ENCODE measurements at regions not wholly inside any gene's neighbourhood (a gene's known extent, or its start where the extent isn't known, plus 50 kb on each side); places are given as distances from the start of the nearest gene placed in this dataset.
"Not testable (repeated sequence)": the region's sequence is repeated elsewhere in the genome, so short reads cannot be mapped to it uniquely, and the experiment has no call there.

- Mint-ChIP-seq H3K4me1 (ENCODE audit: low read depth) (peaks cover 2% of the 10 kb centered on the region), H3K27me3 (ENCODE audit: low read depth) (no peaks in the 10 kb centered on the region), H3K9me3 (no peaks in the 10 kb centered on the region), H3K36me3 (ENCODE audit: low read depth) (no peaks in the 10 kb centered on the region), H3K4me3 (no peak overlapping the region), H3K27ac (no peak overlapping the region)
- no peak for DNase-seq (ENCODE audit: low spot score)
Observed at GRCh38 chr1:14340002-14340785, 258.3 kb upstream of the KAZN start.

GRCh38 chr1:14341147-14341546 lies 257.3 kb upstream of the KAZN start:
- no peaks in the 10 kb centered on the region for H3K4me1 Mint-ChIP-seq (ENCODE audit: low read depth)
- no peaks in the 10 kb centered on the region for H3K36me3 Mint-ChIP-seq (ENCODE audit: low read depth)
- no peak overlapping the region for H3K4me3 Mint-ChIP-seq
- DNase-seq (ENCODE audit: low spot score): no peak
- no peaks in the 10 kb centered on the region for H3K9me3 Mint-ChIP-seq
- no peaks in the 10 kb centered on the region for H3K27me3 Mint-ChIP-seq (ENCODE audit: low read depth)
- H3K27ac Mint-ChIP-seq: no peak overlapping the region

- no peak overlapping the region for H3K4me3 Mint-ChIP-seq
- no peaks in the 10 kb centered on the region for H3K9me3 Mint-ChIP-seq
- DNase-seq (ENCODE audit: low spot score): no peak
- H3K36me3 Mint-ChIP-seq (ENCODE audit: low read depth): no peaks in the 10 kb centered on the region
- H3K27me3 Mint-ChIP-seq (ENCODE audit: low read depth): no peaks in the 10 kb centered on the region
- no peak overlapping the region for H3K27ac Mint-ChIP-seq
- H3K4me1 Mint-ChIP-seq (ENCODE audit: low read depth): no peaks in the 10 kb centered on the region
Observed at GRCh38 chr1:14345946-14346550, 252.4 kb upstream of the KAZN start.

GRCh38 chr1:14347186-14347585 lies 251.3 kb upstream of the KAZN start:
- Mint-ChIP-seq H3K4me3 (no peak overlapping the region), H3K4me1 (ENCODE audit: low read depth) (no peaks in the 10 kb centered on the region), H3K36me3 (ENCODE audit: low read depth) (no peaks in the 10 kb centered on the region), H3K9me3 (no peaks in the 10 kb centered on the region), H3K27ac (no peak overlapping the region), H3K27me3 (ENCODE audit: low read depth) (no peaks in the 10 kb centered on the region)
- DNase-seq (ENCODE audit: low spot score): no peak

GRCh38 chr1:14347776-14348175 lies 250.7 kb upstream of the KAZN start:
- no peak for DNase-seq (ENCODE audit: low spot score)

GRCh38 chr1:14350197-14350596 lies 248.3 kb upstream of the KAZN start:
- no peaks in the 10 kb centered on the region for H3K4me1 Mint-ChIP-seq (ENCODE audit: low read depth)
- H3K36me3 Mint-ChIP-seq (ENCODE audit: low read depth): no peaks in the 10 kb centered on the region
- DNase-seq (ENCODE audit: low spot score): no peak
- H3K27me3 Mint-ChIP-seq (ENCODE audit: low read depth): no peaks in the 10 kb centered on the region
- no peak overlapping the region for H3K4me3 Mint-ChIP-seq
- H3K9me3 Mint-ChIP-seq: no peaks in the 10 kb centered on the region
- H3K27ac Mint-ChIP-seq: no peak overlapping the region

More at GRCh38 chr1:14347776-14348175, 250.7 kb upstream of the KAZN start:
- H3K27ac Mint-ChIP-seq: no peak overlapping the region
- H3K4me3 Mint-ChIP-seq: no peak overlapping the region
- no peaks in the 10 kb centered on the region for H3K36me3 Mint-ChIP-seq (ENCODE audit: low read depth)
- no peaks in the 10 kb centered on the region for H3K9me3 Mint-ChIP-seq
- no peaks in the 10 kb centered on the region for H3K4me1 Mint-ChIP-seq (ENCODE audit: low read depth)
- no peaks in the 10 kb centered on the region for H3K27me3 Mint-ChIP-seq (ENCODE audit: low read depth)

GRCh38 chr1:14352897-14353296 lies 245.6 kb upstream of the KAZN start:
- no peak overlapping the region for H3K4me3 Mint-ChIP-seq

GRCh38 chr1:14361005-14361404 lies 237.5 kb upstream of the KAZN start:
- not testable (repeated sequence) for H3K27me3 Mint-ChIP-seq (ENCODE audit: low read depth); DNase-seq (ENCODE audit: low spot score)

More at GRCh38 chr1:14352897-14353296, 245.6 kb upstream of the KAZN start:
- H3K27me3 Mint-ChIP-seq (ENCODE audit: low read depth): no peaks in the 10 kb centered on the region
- H3K27ac Mint-ChIP-seq: no peak overlapping the region
- no peak for DNase-seq (ENCODE audit: low spot score)
- no peaks in the 10 kb centered on the region for H3K9me3 Mint-ChIP-seq
- H3K4me1 Mint-ChIP-seq (ENCODE audit: low read depth): no peaks in the 10 kb centered on the region
- H3K36me3 Mint-ChIP-seq (ENCODE audit: low read depth): no peaks in the 10 kb centered on the region

GRCh38 chr1:14362331-14362730 lies 236.2 kb upstream of the KAZN start:
- H3K4me3 Mint-ChIP-seq: no peak overlapping the region
- no peaks in the 10 kb centered on the region for H3K4me1 Mint-ChIP-seq (ENCODE audit: low read depth)
- no peaks in the 10 kb centered on the region for H3K9me3 Mint-ChIP-seq
- no peaks in the 10 kb centered on the region for H3K27me3 Mint-ChIP-seq (ENCODE audit: low read depth)
- no peaks in the 10 kb centered on the region for H3K36me3 Mint-ChIP-seq (ENCODE audit: low read depth)
- no peak overlapping the region for H3K27ac Mint-ChIP-seq
- DNase-seq (ENCODE audit: low spot score): no peak

More at GRCh38 chr1:14361005-14361404, 237.5 kb upstream of the KAZN start:
- not testable (repeated sequence) for H3K4me3 Mint-ChIP-seq; H3K36me3 Mint-ChIP-seq (ENCODE audit: low read depth); H3K4me1 Mint-ChIP-seq (ENCODE audit: low read depth); H3K9me3 Mint-ChIP-seq; H3K27ac Mint-ChIP-seq

- no peak for DNase-seq (ENCODE audit: low spot score)
- H3K4me1 Mint-ChIP-seq (ENCODE audit: low read depth): no peaks in the 10 kb centered on the region
- H3K36me3 Mint-ChIP-seq (ENCODE audit: low read depth): no peaks in the 10 kb centered on the region
- no peaks in the 10 kb centered on the region for H3K9me3 Mint-ChIP-seq
- H3K27ac Mint-ChIP-seq: no peak overlapping the region
- no peak overlapping the region for H3K4me3 Mint-ChIP-seq
- H3K27me3 Mint-ChIP-seq (ENCODE audit: low read depth): no peaks in the 10 kb centered on the region
Observed at GRCh38 chr1:14363036-14363590, 235.4 kb upstream of the KAZN start.

GRCh38 chr1:14363707-14364413 lies 234.6 kb upstream of the KAZN start:
- no peak for DNase-seq (ENCODE audit: low spot score)
- Mint-ChIP-seq H3K27ac (no peak overlapping the region), H3K36me3 (ENCODE audit: low read depth) (no peaks in the 10 kb centered on the region), H3K4me1 (ENCODE audit: low read depth) (no peaks in the 10 kb centered on the region), H3K4me3 (no peak overlapping the region), H3K27me3 (ENCODE audit: low read depth) (no peaks in the 10 kb centered on the region), H3K9me3 (no peaks in the 10 kb centered on the region)

- no peaks in the 10 kb centered on the region for H3K36me3 Mint-ChIP-seq (ENCODE audit: low read depth)
- no peak for DNase-seq (ENCODE audit: low spot score)
- H3K27ac Mint-ChIP-seq: no peak overlapping the region
- H3K27me3 Mint-ChIP-seq (ENCODE audit: low read depth): no peaks in the 10 kb centered on the region
- no peak overlapping the region for H3K4me3 Mint-ChIP-seq
- H3K9me3 Mint-ChIP-seq: no peaks in the 10 kb centered on the region
- no peaks in the 10 kb centered on the region for H3K4me1 Mint-ChIP-seq (ENCODE audit: low read depth)
Observed at GRCh38 chr1:14365301-14365988, 233.0 kb upstream of the KAZN start.

GRCh38 chr1:14366091-14367018 lies 232.1 kb upstream of the KAZN start:
- H3K27me3 Mint-ChIP-seq (ENCODE audit: low read depth): no peaks in the 10 kb centered on the region
- H3K27ac Mint-ChIP-seq: no peak overlapping the region
- H3K4me3 Mint-ChIP-seq: no peak overlapping the region
- H3K4me1 Mint-ChIP-seq (ENCODE audit: low read depth): no peaks in the 10 kb centered on the region
- no peaks in the 10 kb centered on the region for H3K36me3 Mint-ChIP-seq (ENCODE audit: low read depth)
- no peak for DNase-seq (ENCODE audit: low spot score)
- H3K9me3 Mint-ChIP-seq: no peaks in the 10 kb centered on the region
